Endothelial cell of umbilical vein (primary cell): ENCODE measurements at regions not wholly inside any gene's neighbourhood (a gene's known extent, or its start where the extent isn't known, plus 50 kb on each side); places are given as distances from the start of the nearest gene placed in this dataset.

Experiments used
- EZH2 ChIP-seq: IDR thresholded peaks from 2 replicates; pipeline ENCODE4 v1.6.1; 2012; ENCODE audit warnings: borderline replicate concordance, low read depth, mild to moderate bottlenecking, moderate library complexity, low read length, inconsistent platforms; ENCODE audit not compliant: severe bottlenecking
- POLR2A ChIP-seq: IDR thresholded peaks from 2 replicates; pipeline ENCODE4 v1.6.1; 2012; ENCODE audit warnings: low read depth, mild to moderate bottlenecking, control low read depth, low read length
- POLR2AphosphoS5 ChIP-seq: IDR thresholded peaks from 2 replicates; pipeline ENCODE4 v1.6.1; 2012; ENCODE audit warnings: low read depth, mild to moderate bottlenecking, control low read depth, low read length, moderate library complexity; ENCODE audit not compliant: insufficient read depth
- TF ChIP-seq, protein P1 (sequence below), 2 donors: IDR thresholded peaks; 1 replicate in 1 of 2; 2 replicates in 1 of 2; pipeline ENCODE4 v1.5.1; 2011; ENCODE audit warnings: low read length in 2 of 2, mild to moderate bottlenecking in 2 of 2, moderate library complexity in 2 of 2, control low read depth in 1 of 2, inconsistent platforms in 1 of 2, low read depth in 1 of 2; ENCODE audit not compliant: insufficient read depth in 1 of 2; ENCODE audit errors: extremely low read depth in 1 of 2

DNA sequence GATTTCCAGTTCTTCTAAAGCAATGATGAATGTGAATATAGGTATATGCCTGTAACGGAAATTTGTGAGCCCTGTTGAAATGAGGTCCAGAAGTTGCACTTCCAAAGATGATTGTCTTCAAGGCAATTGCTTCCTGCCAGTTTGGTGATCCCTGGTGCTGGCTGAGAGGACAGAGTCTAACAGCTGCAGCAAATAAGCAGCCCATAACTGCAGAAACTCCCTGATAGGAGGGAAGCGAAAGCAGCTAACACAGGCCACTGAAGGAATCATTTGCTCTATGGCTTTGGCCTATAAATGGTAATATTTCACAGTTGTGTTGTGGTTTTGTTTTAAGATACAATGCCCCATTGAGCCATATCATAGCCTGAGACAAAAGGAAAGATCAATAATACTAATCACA is 451.5 kb upstream of the MIR17HG start:
- no peak for TF ChIP-seq EZH2
- no peak for TF ChIP-seq POLR2AphosphoS5
- no peak for TF ChIP-seq POLR2A
- TF ChIP-seq, protein P1, sequence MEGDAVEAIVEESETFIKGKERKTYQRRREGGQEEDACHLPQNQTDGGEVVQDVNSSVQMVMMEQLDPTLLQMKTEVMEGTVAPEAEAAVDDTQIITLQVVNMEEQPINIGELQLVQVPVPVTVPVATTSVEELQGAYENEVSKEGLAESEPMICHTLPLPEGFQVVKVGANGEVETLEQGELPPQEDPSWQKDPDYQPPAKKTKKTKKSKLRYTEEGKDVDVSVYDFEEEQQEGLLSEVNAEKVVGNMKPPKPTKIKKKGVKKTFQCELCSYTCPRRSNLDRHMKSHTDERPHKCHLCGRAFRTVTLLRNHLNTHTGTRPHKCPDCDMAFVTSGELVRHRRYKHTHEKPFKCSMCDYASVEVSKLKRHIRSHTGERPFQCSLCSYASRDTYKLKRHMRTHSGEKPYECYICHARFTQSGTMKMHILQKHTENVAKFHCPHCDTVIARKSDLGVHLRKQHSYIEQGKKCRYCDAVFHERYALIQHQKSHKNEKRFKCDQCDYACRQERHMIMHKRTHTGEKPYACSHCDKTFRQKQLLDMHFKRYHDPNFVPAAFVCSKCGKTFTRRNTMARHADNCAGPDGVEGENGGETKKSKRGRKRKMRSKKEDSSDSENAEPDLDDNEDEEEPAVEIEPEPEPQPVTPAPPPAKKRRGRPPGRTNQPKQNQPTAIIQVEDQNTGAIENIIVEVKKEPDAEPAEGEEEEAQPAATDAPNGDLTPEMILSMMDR (IDR thresholded peaks at IDR 0.05; ENCODE audit: extremely low read depth in 1 of 2, insufficient read depth in 1 of 2, low read depth in 1 of 2, low read length in 2 of 2): no peak
